Hematopoietic multipotent progenitor cell treated with erythropoietin and hydrocortisone succinate and interleukin-3 and kit ligand, for 8 days (in vitro differentiated cells): ENCODE measurements at regions not wholly inside any gene's neighbourhood (a gene's known extent, or its start where the extent isn't known, plus 50 kb on each side); places are given as distances from the start of the nearest gene placed in this dataset.
"Not testable (repeated sequence)": the region's sequence is repeated elsewhere in the genome, so short reads cannot be mapped to it uniquely, and the experiment has no call there.

Experiments
- DNase-seq: peaks from one replicate; pipeline ENCODE4 v3.0.0-alpha.2; 2015

- DNase-seq = no peak
Measured at GRCh38 chr3:184479426-184480126, 82.0 kb upstream of the EPHB3 start.

GRCh38 chr3:184480831-184481230 is 80.8 kb upstream of the EPHB3 start:
- no peak for DNase-seq

GRCh38 chr3:184481984-184482671 is 79.5 kb upstream of the EPHB3 start:
- DNase-seq = peak; percentile 43

DNA sequence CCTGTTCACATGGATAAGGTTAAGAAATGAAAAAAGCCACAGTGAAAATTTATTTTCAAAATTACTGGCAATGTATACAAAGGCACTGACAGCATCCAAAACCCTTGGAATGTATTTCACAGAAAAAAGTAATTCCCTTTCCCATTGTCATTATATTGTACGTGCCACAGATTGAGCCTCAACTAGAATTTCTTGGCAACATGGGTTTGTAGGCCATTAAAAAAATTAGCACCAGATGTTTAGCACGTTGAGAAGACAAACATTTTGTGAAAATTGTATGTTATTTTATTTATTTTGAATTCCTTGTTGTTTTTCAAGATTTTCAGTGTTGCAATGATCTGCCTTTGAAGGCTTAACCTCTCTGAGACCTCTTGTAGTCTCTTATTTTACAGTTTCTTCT is 76.3 kb upstream of the EPHB3 start:
- no peak for DNase-seq

GRCh38 chr3:184485906-184486305 is 75.7 kb upstream of the EPHB3 start:
- DNase-seq = no peak

DNA sequence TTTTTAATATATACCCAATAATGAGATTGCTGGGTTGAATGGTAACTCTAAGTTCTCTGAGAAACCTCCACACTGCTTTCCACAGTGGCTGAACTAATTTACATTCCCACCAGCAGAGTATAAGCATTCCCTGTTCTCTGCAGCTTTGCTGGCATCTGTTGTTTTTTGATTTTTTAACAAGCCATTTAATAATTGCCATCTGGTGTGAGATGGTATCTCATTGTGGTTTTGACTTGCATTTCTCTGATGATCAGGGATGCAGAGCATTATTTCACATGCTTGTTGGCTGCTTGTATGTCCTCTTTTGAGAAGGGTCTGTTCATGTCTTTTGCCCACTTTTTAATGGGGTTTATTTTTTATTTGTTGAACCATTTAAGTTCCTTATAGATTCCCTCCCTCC is 75.0 kb upstream of the EPHB3 start:
- peak; percentile 43 for DNase-seq

GRCh38 chr3:184488577-184488976 is 73.0 kb upstream of the EPHB3 start:
- no peak for DNase-seq

- peak; percentile 92 for DNase-seq
Measured at GRCh38 chr3:184489268-184489841, 72.2 kb upstream of the EPHB3 start.

GRCh38 chr3:184491011-184491576 is 70.5 kb upstream of the EPHB3 start:
- no peak for DNase-seq

DNA sequence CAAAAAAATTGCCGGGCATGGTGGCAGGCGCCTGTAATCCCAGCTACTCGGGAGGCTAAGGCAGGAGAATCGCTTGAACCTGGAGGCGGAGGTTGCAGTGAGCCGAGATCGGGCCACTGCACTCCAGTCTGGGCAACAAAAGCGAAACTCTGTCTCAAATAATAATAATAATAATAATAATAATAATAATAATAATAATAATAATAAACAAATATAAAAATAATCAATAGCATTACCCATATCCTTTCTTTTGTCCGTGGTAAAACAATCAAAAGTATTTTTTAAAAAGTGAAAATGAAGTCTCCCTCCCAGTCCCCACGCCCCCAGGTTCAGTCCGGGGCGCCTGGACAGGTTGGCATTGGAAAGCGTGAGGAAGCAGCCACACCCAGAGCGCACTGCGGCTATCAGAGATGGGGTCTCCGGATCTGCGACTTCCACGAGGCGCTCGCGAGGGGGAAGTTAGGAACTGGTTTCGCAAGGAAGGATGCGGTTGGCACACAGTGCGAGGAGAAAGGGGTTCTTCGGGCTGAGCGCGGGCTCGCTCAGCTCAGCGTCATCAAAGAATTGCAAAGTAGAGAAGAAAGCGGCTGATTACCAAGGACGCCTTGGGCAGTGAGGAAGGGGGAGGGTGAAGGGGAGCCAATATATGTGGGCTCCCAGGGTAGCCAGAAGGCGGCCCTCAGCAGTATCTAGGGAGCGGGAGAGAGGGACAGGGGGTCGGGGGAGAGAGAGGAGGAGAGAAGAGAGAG is 69.5 kb upstream of the EPHB3 start:
- DNase-seq = peak; percentile 36

DNA sequence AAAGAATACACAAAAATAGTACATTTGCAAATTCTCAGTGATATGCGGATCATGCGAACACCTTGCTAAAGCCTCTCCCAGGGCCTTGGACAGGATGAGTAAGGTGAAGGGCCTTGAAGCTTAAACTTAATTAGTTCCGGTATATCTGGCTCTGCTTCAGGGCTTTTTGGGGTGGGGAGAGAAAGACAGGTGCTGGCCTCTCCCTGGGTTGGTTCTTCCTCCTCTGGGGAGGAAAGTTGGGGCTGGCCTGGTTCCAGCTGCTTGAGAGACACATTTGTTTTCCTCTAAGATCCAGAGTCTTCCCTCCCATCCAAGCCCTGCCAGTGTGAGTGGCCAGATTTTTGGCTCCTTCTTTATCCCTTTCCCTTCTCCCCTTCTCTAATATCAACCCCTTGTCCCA is 64.7 kb upstream of the EPHB3 start:
- no peak for DNase-seq

DNA sequence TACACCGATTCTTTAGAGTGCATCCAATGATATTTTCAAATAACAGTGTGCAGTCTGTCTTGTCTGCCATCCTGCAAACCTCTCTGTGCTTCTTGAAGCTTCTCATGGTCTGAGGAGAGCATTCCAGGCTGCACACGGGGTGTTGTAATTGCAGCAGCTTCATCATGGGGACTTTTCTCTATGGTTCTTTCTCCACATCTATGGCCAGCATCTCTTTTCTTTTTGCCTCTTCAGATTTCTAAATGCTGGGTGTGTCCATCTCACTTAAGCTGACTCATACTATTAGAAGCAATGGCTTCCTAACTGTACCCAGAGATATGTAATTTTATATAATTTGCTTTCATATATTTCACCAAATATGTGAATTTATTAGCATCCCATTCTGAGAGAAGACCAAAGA is 63.8 kb upstream of the EPHB3 start:
- DNase-seq = no peak

GRCh38 chr3:184498986-184499606 is 62.5 kb upstream of the EPHB3 start:
- DNase-seq = no peak

DNA sequence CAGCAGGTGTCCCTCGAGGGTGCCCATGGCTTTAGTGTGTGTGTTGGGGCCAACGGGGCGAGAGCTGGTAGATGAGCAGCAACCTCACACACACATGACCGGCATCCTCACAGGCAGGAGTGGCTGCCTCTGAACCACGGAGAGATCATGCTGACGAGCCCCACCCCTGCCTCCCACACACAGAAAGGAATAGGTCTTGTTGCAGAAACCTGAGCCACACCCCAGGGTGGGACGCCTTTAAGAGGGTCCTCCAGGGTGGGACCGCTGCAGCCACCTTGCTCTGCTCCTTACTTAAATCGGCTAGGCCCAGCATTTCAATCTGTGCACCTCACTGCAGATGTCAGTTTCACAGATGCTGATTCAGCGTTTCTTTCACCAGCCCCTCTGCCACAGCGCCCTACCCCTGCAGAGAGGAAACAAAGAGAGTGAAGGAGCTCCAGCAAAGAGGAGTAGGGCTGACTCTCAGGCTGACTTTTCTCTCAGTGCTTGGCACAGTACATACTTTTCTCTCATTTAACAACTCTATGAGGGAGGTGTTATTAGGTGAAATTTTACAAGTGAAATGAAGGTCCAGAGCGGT is 61.2 kb upstream of the EPHB3 start:
- no peak for DNase-seq

DNA sequence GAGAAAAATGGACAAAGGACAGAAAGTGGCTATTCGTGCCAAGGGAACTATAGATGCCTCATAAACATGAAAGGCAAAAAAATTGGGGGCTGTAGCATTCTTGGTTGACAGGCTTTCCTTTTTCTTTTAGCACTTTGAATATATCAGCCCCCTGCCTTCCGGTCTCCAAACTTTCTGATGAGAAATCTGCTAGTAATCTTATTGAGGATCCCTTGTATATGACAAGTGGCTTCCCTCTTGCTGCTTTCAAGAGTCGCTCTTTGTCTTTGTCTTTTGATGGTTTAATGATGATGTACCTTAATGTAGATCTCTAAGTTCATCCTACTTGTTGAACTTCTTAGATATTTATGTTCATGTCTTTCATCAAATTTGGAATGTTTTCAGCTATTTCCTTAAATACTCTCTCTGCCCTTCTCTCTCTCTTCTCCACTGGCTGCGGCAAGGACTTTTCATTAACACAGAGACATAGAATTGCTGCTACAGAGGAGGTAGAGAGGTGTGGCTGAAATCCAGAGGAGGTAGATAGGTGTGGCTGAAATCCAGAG is 59.4 kb upstream of the EPHB3 start:
- DNase-seq = no peak

DNA sequence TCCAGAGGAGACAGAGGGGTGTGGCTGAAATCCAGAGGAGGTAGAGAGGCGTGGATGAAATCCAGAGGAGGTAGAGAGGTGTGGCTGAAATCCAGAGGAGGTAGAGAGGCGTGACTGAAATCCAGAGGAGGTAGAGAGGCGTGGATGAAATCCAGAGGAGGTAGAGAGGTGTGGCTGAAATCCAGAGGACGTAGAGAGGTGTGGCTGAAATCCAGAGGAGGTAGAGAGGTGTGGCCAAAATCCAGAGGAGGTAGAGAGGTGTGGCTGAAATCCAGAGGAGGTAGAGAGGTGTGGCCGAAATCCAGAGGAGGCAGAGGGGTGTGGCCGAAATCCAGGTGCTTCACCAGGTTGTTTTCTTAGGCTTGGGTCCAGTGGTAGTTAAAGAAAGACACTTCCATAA is 58.7 kb upstream of the EPHB3 start:
- not testable (repeated sequence) for DNase-seq

GRCh38 chr3:184503647-184504046 is 57.9 kb upstream of the EPHB3 start:
- DNase-seq = no peak

DNA sequence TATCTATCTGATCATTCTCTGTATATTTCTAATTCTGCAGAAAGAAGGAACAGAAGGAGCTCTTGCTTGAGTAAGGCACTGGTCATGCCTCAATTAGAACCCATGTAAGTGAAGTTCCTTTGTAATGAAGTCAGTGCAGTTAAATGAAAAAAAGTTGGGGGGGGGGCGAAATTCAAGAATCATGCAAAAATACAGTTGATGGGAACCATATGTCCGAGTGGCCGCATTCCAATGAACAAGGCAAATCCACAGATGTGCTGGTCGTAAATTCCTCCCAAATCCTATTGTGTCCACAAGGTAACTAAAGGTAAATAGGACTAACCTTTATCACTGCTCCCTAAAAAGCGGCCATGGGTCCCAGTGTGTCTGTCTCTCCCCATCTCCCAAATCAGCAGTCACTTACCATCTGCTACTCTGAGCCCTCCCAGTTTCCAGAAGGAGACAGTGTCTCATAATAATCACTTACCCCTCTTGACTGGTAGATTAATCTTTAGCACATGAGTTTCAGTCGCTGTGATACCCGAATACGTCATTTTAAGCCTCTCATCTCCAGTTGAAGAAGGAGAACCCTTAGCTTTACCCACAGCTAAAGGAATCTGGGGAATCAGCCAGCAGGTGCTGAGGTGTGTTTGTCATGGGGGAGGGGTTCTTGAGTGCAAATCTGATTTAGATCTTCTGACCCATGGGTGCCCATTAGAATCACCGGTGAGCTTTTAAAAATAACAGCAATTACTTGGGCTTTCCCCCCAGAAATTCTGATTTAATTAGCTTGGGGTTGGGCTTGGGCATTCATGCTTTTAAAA is 56.3 kb upstream of the EPHB3 start:
- no peak for DNase-seq

GRCh38 chr3:184506561-184506991 is 55.0 kb upstream of the EPHB3 start:
- DNase-seq = no peak

DNA sequence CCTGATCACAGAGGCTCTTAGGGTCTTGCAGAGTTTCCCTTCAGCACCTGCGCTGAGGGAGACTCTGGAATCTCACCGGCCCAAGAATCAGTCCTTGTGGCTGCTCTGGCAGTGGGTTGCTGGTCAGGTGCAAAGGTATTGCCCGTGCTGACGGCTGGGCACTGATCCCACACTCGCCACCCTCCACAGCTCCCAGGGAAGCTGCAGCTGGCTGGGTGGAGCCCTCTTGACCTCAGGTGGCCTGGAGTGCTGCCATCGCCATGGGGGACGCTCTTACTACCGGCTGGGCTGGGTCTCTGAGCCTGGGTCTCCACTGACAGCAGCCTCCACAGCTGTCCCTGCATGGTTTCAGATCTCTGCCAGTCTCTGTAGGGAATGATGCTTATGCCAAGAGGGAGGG is 52.6 kb upstream of the EPHB3 start:
- DNase-seq = no peak

- no peak for DNase-seq
Measured at GRCh38 chr3:184511741-184512140, 49.8 kb upstream of the EPHB3 start.
